SKM-1 treated with dmso at 0.1 percent for 144 hours (cell line): ENCODE measurements at regions not wholly inside any gene's neighbourhood (a gene's known extent, or its start where the extent isn't known, plus 50 kb on each side); places are given as distances from the start of the nearest gene placed in this dataset.
A peak's percentile ranks its signal among the peaks of the same experiment; 100 is the strongest.

Source experiments
- DNase-seq: peaks from one replicate; lab custom pipeline; 2025; ENCODE audit not compliant: unreplicated experiment; lab: John Stamatoyannopoulos, UW

- DNase-seq, result no peak
These were observed 126.7 kb downstream of the DKK1 start for GRCh38 chr10:52440612-52441285.

GRCh38 chr10:52442576-52442975 lies 128.5 kb downstream of the DKK1 start:
- no peak for DNase-seq

GRCh38 chr10:52443419-52444388 lies 129.6 kb downstream of the DKK1 start:
- DNase-seq, result no peak

- DNase-seq, result no peak
These were observed 132.3 kb downstream of the DKK1 start for GRCh38 chr10:52446391-52446790.

- DNase-seq, result no peak
These were observed 133.9 kb downstream of the DKK1 start for GRCh38 chr10:52447931-52448353.

- DNase-seq, result no peak
These were observed 136.7 kb downstream of the DKK1 start for GRCh38 chr10:52450762-52451291.

GRCh38 chr10:52451817-52452216 lies 137.7 kb downstream of the DKK1 start:
- no peak for DNase-seq

GRCh38 chr10:52452600-52453493 lies 138.8 kb downstream of the DKK1 start:
- no peak for DNase-seq

- no peak for DNase-seq
These were observed 139.4 kb downstream of the DKK1 start for GRCh38 chr10:52453501-52453900.

- DNase-seq, result peak; percentile 56
These were observed 140.4 kb downstream of the DKK1 start for GRCh38 chr10:52454491-52454890.

- no peak for DNase-seq
These were observed 141.0 kb downstream of the DKK1 start for GRCh38 chr10:52455098-52455497.

GRCh38 chr10:52459097-52459496 lies 145.0 kb downstream of the DKK1 start:
- no peak for DNase-seq

- DNase-seq, result no peak
These were observed 149.7 kb downstream of the DKK1 start for GRCh38 chr10:52463826-52464225.

- DNase-seq, result no peak
These were observed 150.5 kb downstream of the DKK1 start for GRCh38 chr10:52464368-52465124.

GRCh38 chr10:52465202-52465601 lies 151.1 kb downstream of the DKK1 start:
- no peak for DNase-seq

- no peak for DNase-seq
These were observed 152.4 kb downstream of the DKK1 start for GRCh38 chr10:52466464-52466863.

GRCh38 chr10:52469970-52470705 lies 156.1 kb downstream of the DKK1 start:
- DNase-seq, result no peak

- DNase-seq, result no peak
These were observed 158.5 kb downstream of the DKK1 start for GRCh38 chr10:52472406-52473146.

GRCh38 chr10:52474265-52474664 lies 160.2 kb downstream of the DKK1 start:
- DNase-seq, result no peak
